Stomach (tissue), 8 donors: ENCODE measurements at regions not wholly inside any gene's neighbourhood (a gene's known extent, or its start where the extent isn't known, plus 50 kb on each side); places are given as distances from the start of the nearest gene placed in this dataset.

Experiments
- DNase-seq, 2 donors: peaks; one replicate each; pipeline versions ENCODE4 v3.0.0 to v3.0.0-alpha.2; 2013 to 2019
- H3K27ac ChIP-seq, 5 donors: fragments of 200-600 bp in 4 of 5; sonication (generic) in 4 of 5; one replicate each; pipeline ENCODE4 v1.5.1; 2013 to 2019; ENCODE audit warnings: mild to moderate bottlenecking in 1 of 5, moderate library complexity in 1 of 5
- H3K27me3 ChIP-seq, 3 donors: fragments of 200-600 bp; sonication (generic); one replicate each; pipeline ENCODE4 v1.5.1; 2017 to 2019; ENCODE audit warnings: mixed run types in 1 of 3
- H3K36me3 ChIP-seq, 4 donors: fragments of 200-600 bp; sonication (generic); 1 replicate in 3 of 4; 2 replicates in 1 of 4; pipeline ENCODE4 v1.5.1; 2016 to 2019
- H3K4me1 ChIP-seq, 4 donors: fragments of 200-600 bp; sonication (generic); one replicate each; pipeline ENCODE4 v1.5.1; 2016 to 2019
- H3K4me3 ChIP-seq, 4 donors: fragments of 200-600 bp; sonication (generic) in 3 of 4; one replicate each; pipeline ENCODE4 v1.5.1; 2016 to 2019; ENCODE audit warnings: mild to moderate bottlenecking in 1 of 4
- H3K9me3 ChIP-seq, 4 donors: fragments of 200-600 bp; sonication (generic); one replicate each; pipeline ENCODE4 v1.5.1; 2016 to 2019
- EP300 ChIP-seq: sonication (generic); formaldehyde crosslinking; IDR thresholded peaks from one replicate; pipeline ENCODE4 v1.6.1; 2017; ENCODE audit warnings: antibody characterized with exemption
- POLR2A ChIP-seq, 4 donors: fragments of 450-650 bp; IDR thresholded peaks; one replicate each; pipeline ENCODE4 v1.6.1; 2016; ENCODE audit warnings: antibody characterized with exemption in 4 of 4, control low read depth in 2 of 4, mild to moderate bottlenecking in 1 of 4, moderate library complexity in 1 of 4
- POLR2AphosphoS5 ChIP-seq, 3 donors: sonication (generic); formaldehyde crosslinking; IDR thresholded peaks; one replicate each; pipeline ENCODE4 v1.6.1; 2016; ENCODE audit warnings: antibody characterized with exemption in 3 of 3
- WGBS, 5 donors: extraction: QIAGEN DNeasy Blood & Tissue Kit in 3 of 5; methylation state at CpG; one replicate each; pipeline versions ENCODE4 v1.1.5 to v1.1.7; 2013 to 2018; 5-methylcytosine and 5-hydroxymethylcytosine counted together
- intact Hi-C: fragments of 100-400 bp; cut with DNase I; formaldehyde crosslinking; loops from one replicate; pipeline ENCODE4 v1.15.1; 2023; ENCODE audit warnings: low total_unique reads
- TF ChIP-seq, protein P1 (sequence below), 7 experiments: fragments of 450-650 bp in 4 of 7; fragments of 200-600 bp in 3 of 7; sonication (generic) in 3 of 7; IDR thresholded peaks; one replicate each; pipeline ENCODE4 v1.5.1; 2016 to 2019; ENCODE audit warnings: antibody characterized with exemption in 7 of 7, control low read depth in 2 of 7, mild to moderate bottlenecking in 1 of 7
- donor health status: healthy with polysubstance abuse.
- donor health status: Bipolar disorder and iron deficiency.
- donor health status: healthy.

DNA sequence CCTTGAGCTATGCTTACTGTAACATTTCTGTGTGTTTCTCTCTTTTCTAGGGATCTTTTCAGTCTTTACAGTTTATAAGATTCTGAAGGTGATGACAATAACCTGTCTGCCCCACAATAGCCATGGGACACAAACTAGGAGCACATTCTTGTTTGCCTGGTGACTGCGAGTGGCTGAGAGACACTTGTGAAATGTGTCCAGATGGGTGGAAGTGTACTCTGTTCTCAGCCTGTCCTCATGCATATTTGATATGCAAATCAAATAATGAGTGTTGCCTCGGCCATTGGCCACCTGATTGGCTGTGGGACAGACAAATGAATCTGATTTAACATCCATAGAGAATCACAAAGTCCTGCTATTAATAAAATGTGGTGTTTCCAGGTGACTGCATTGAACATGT, 246.2 kb downstream of the HNMT start:
- H3K27me3 ChIP-seq: no peaks in the 10 kb centered on the region
- WGBS, 5 donors: 67 to 87% (median 78%) methylated on average over 2 of the region's 2 CpGs
- no peak overlapping the region for H3K4me3 ChIP-seq
- no peak for DNase-seq
- intact Hi-C loops: no loop called here
- peaks cover 0 to under 1% (median 0%) of the 10 kb centered on the region in 4 donors for H3K9me3 ChIP-seq
- no peaks in the 10 kb centered on the region for H3K4me1 ChIP-seq
- TF ChIP-seq POLR2AphosphoS5 (IDR thresholded peaks at IDR 0.05) (no peak), POLR2A (IDR thresholded peaks at IDR 0.05) (no peak), EP300 (no peak)
- TF ChIP-seq, protein P1, sequence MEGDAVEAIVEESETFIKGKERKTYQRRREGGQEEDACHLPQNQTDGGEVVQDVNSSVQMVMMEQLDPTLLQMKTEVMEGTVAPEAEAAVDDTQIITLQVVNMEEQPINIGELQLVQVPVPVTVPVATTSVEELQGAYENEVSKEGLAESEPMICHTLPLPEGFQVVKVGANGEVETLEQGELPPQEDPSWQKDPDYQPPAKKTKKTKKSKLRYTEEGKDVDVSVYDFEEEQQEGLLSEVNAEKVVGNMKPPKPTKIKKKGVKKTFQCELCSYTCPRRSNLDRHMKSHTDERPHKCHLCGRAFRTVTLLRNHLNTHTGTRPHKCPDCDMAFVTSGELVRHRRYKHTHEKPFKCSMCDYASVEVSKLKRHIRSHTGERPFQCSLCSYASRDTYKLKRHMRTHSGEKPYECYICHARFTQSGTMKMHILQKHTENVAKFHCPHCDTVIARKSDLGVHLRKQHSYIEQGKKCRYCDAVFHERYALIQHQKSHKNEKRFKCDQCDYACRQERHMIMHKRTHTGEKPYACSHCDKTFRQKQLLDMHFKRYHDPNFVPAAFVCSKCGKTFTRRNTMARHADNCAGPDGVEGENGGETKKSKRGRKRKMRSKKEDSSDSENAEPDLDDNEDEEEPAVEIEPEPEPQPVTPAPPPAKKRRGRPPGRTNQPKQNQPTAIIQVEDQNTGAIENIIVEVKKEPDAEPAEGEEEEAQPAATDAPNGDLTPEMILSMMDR (IDR thresholded peaks at IDR 0.05): no peak
- no peak overlapping the region for H3K27ac ChIP-seq
- no peaks in the 10 kb centered on the region for H3K36me3 ChIP-seq

DNA sequence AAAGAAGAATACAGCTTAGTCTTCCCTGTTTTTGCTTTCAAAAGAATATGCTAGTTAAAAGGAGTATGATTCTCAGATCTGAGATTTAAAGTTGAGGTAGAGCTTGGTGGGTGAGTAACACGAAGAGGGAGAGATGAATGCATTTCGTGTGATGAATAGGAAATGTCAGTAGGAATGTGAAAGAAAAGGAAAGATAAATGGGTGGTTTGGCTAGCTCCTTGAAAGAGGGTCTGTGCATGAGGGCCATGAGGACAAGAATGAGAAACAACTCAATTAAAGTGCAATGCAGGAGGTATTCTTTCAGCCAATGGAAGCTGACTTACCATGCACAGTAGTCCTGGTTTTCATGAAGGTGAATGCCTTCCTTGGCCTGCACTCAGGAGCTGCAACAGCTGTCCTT, 248.2 kb downstream of the HNMT start:
- 84 to 93% (median 88%) methylated on average over 2 of the region's 2 CpGs for WGBS, 5 donors
- Histone ChIP-seq H3K27me3 (no peaks in the 10 kb centered on the region), H3K27ac (no peak overlapping the region), H3K4me3 (no peak overlapping the region), H3K4me1 (no peaks in the 10 kb centered on the region), H3K9me3 (no peaks in the 10 kb centered on the region), H3K36me3 (no peaks in the 10 kb centered on the region)
- intact Hi-C loops: no loop called here
- TF ChIP-seq POLR2A (IDR thresholded peaks at IDR 0.05): no peak
- no peak for TF ChIP-seq EP300
- no peak for TF ChIP-seq POLR2AphosphoS5 (IDR thresholded peaks at IDR 0.05)
- TF ChIP-seq, protein P1 (IDR thresholded peaks at IDR 0.05): no peak
- no peak for DNase-seq

DNA sequence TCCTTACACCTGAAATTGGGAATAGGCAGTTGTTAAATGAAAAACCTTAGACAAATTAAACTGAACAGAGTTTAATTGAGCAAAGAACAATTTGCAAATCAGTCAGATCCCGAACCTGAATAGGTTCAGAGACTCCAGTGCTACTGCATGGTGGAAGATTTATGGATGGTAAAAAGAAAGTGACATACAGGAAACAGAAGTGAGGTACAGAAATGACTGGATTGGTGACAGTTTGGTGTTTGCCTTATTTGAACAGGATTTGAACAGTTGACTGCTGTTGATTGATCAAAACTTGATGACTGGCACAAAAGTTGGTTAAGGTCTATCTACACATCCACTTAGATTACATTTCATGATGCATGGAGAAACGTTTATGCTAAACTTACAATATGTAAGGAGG, 248.8 kb downstream of the HNMT start:
- no peak overlapping the region for H3K27ac ChIP-seq
- H3K27me3 ChIP-seq: no peaks in the 10 kb centered on the region
- no peaks in the 10 kb centered on the region for H3K9me3 ChIP-seq
- intact Hi-C loops: no loop called here
- TF ChIP-seq, protein P1 (IDR thresholded peaks at IDR 0.05): no peak
- TF ChIP-seq POLR2A (IDR thresholded peaks at IDR 0.05) (no peak), POLR2AphosphoS5 (IDR thresholded peaks at IDR 0.05) (no peak), EP300 (no peak)
- 53 to 74% (median 69%) methylated on average over 2 of the region's 2 CpGs for WGBS, 5 donors
- no peak for DNase-seq
- H3K36me3 ChIP-seq: no peaks in the 10 kb centered on the region
- no peaks in the 10 kb centered on the region for H3K4me1 ChIP-seq
- no peak overlapping the region for H3K4me3 ChIP-seq

DNA sequence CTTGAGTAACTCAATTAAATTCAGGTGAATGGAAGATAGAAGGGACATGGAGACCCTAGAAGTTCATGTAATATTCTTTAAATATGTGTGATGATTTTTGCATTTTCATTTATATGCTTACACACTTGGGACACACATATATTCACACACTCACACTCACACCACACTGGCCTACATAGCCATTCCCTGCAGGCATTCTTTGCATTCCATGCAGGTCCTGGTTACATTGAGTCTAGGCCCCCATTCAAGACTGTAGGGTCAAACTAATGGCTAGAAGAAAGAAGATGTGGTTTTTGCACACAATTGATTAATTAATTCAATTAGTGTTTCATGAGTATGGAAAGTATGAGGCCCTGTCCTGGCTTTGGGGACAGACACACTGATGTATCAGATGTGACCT, 249.4 kb downstream of the HNMT start:
- no peaks in the 10 kb centered on the region for H3K36me3 ChIP-seq
- TF ChIP-seq, protein P1 (IDR thresholded peaks at IDR 0.05): no peak
- TF ChIP-seq POLR2A (IDR thresholded peaks at IDR 0.05) (no peak), EP300 (no peak), POLR2AphosphoS5 (IDR thresholded peaks at IDR 0.05) (no peak)
- H3K27ac ChIP-seq: no peak overlapping the region
- no peaks in the 10 kb centered on the region for H3K4me1 ChIP-seq
- no peaks in the 10 kb centered on the region for H3K27me3 ChIP-seq
- H3K4me3 ChIP-seq: no peak overlapping the region
- no peak for DNase-seq
- intact Hi-C loops: no loop called here
- H3K9me3 ChIP-seq: no peaks in the 10 kb centered on the region
